ENCODE measurements at regions not wholly inside any gene's neighbourhood (a gene's known extent, or its start where the extent isn't known, plus 50 kb on each side); places are given as distances from the start of the nearest gene placed in this dataset.

DNA sequence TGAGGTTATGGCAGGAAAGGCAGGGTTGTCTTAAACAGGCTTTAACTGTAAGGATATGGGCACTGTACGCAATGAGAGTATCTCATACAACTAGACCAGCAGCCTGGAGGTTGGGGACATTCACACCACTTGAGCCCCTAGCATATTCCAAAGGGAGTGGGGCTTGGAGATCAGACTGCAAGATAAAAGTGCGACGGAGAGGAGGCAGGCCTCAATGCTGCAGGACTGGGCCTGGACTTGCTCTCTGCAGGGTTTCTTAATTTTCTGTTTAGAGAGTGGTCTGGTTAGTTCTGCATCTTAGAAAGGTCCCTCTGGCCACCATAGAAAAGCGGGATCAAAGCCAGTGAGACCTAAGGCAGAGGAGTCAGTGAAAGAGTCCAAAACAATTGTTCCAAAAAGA is 357.7 kb upstream of the NR2F2 start:
- Histone ChIP-seq H3K27me3 (ENCODE audit: control insufficient read depth in 1 of 2, insufficient read depth in 2 of 2, low read length in 2 of 2) (no peaks in the 10 kb centered on the region), H3K9me3 (ENCODE audit: control insufficient read depth in 1 of 2, low read length in 2 of 2) (no peaks in the 10 kb centered on the region), H3K4me3 (ENCODE audit: low read depth in 1 of 2, low read length in 2 of 2) (no peak overlapping the region), H3K9ac (ENCODE audit: low read depth in 1 of 2, low read length in 2 of 2) (no peak overlapping the region), H3K4me1 (ENCODE audit: control insufficient read depth in 1 of 2, insufficient read depth in 2 of 2, low read length in 2 of 2) (no peaks in the 10 kb centered on the region), H3K27ac (ENCODE audit: low read depth, low read length) (no peak overlapping the region), H3K36me3 (ENCODE audit: control insufficient read depth in 1 of 2, insufficient read depth in 2 of 2, low read length in 2 of 2) (no peaks in the 10 kb centered on the region)

DNA sequence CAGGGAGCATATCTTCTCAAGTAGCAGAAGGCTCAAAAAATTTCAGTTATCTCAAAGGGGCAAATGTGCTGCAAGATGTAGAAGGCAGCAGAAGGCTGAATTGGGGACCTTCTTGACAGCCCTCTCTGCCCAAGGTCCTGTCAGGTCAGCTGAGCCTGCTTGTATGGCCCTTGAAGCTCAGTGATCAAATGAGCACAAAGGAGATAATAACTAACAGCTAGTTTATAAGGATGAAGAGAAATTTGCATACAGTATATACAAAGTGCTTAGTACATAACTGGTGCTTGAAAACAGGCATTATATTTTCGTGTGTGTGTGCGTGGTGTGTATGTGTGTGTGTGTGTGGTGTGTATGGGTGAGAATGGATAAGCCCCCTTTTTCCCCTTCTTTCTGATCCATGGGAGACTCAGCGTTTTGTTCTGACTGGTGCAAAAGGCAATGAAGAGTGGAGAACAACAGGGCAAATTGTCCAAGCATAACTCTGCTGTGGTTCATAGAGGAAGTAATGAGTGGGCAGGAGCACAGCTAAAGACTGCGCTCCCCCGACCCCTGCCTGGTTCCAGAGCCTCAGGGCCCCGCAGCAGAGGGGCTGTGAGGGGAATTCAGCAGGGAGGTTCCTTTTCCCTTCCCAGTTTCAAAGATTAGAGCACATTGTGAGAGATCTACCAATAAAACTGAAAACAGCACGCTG is 356.8 kb upstream of the NR2F2 start:
- Histone ChIP-seq H3K36me3 (ENCODE audit: control insufficient read depth in 1 of 2, insufficient read depth in 2 of 2, low read length in 2 of 2) (no peaks in the 10 kb centered on the region), H3K4me1 (ENCODE audit: control insufficient read depth in 1 of 2, insufficient read depth in 2 of 2, low read length in 2 of 2) (no peaks in the 10 kb centered on the region), H3K27me3 (ENCODE audit: control insufficient read depth in 1 of 2, insufficient read depth in 2 of 2, low read length in 2 of 2) (no peaks in the 10 kb centered on the region), H3K4me3 (ENCODE audit: low read depth in 1 of 2, low read length in 2 of 2) (no peak overlapping the region), H3K27ac (ENCODE audit: low read depth, low read length) (no peak overlapping the region), H3K9me3 (ENCODE audit: control insufficient read depth in 1 of 2, low read length in 2 of 2) (no peaks in the 10 kb centered on the region), H3K9ac (ENCODE audit: low read depth in 1 of 2, low read length in 2 of 2) (no peak overlapping the region)

DNA sequence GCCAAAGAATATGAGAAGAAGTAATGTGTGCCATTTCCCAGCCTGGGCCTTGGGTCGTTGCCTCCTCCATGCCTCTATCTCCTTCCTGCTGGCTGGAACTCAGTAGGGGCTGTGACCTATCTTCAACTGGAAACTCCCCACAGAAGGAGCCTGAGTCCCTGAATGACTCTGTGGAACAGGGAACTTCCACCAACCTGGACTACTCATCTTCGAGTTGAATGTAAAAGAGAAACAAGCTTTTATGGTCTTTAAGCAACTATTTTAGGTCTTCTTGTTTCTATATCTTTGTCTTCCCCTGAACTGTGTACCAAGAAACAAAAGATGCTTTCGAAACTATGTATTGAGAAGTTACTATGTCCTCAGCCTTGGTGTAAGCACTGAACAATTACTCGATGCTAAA is 355.3 kb upstream of the NR2F2 start:
- H3K27me3 ChIP-seq (ENCODE audit: control insufficient read depth in 1 of 2, insufficient read depth in 2 of 2, low read length in 2 of 2) = no peaks in the 10 kb centered on the region
- no peak overlapping the region for H3K4me3 ChIP-seq (ENCODE audit: low read depth in 1 of 2, low read length in 2 of 2)
- H3K36me3 ChIP-seq (ENCODE audit: control insufficient read depth in 1 of 2, insufficient read depth in 2 of 2, low read length in 2 of 2) = no peaks in the 10 kb centered on the region
- no peak overlapping the region for H3K27ac ChIP-seq (ENCODE audit: low read depth, low read length)
- H3K9ac ChIP-seq (ENCODE audit: low read depth in 1 of 2, low read length in 2 of 2) = no peak overlapping the region
- H3K4me1 ChIP-seq (ENCODE audit: control insufficient read depth in 1 of 2, insufficient read depth in 2 of 2, low read length in 2 of 2) = no peaks in the 10 kb centered on the region
- no peaks in the 10 kb centered on the region for H3K9me3 ChIP-seq (ENCODE audit: control insufficient read depth in 1 of 2, low read length in 2 of 2)

DNA sequence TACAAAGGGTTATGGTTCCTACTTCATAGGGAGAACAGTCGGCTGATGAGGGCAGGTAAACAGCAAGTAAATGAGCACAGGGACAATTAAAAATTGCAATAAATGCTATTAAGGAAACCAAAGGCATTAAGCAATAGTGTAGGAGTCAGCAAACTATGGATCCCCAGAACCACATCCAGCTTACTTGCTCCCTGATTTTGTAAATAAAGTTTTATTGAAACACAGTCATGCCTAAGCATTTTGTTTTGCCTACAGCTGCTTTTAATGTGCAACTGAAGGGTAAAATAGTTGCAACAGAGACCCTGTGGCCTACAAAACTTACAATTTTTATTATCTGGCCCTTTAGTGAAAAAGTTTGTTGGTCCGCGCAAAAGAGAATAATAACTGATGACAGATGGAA is 351.2 kb upstream of the NR2F2 start:
- Histone ChIP-seq H3K4me1 (ENCODE audit: control insufficient read depth in 1 of 2, insufficient read depth in 2 of 2, low read length in 2 of 2) (no peaks in the 10 kb centered on the region), H3K4me3 (ENCODE audit: low read depth in 1 of 2, low read length in 2 of 2) (no peak overlapping the region), H3K27ac (ENCODE audit: low read depth, low read length) (no peak overlapping the region), H3K27me3 (ENCODE audit: control insufficient read depth in 1 of 2, insufficient read depth in 2 of 2, low read length in 2 of 2) (no peaks in the 10 kb centered on the region), H3K9me3 (ENCODE audit: control insufficient read depth in 1 of 2, low read length in 2 of 2) (no peaks in the 10 kb centered on the region), H3K36me3 (ENCODE audit: control insufficient read depth in 1 of 2, insufficient read depth in 2 of 2, low read length in 2 of 2) (no peaks in the 10 kb centered on the region), H3K9ac (ENCODE audit: low read depth in 1 of 2, low read length in 2 of 2) (no peak overlapping the region)

DNA sequence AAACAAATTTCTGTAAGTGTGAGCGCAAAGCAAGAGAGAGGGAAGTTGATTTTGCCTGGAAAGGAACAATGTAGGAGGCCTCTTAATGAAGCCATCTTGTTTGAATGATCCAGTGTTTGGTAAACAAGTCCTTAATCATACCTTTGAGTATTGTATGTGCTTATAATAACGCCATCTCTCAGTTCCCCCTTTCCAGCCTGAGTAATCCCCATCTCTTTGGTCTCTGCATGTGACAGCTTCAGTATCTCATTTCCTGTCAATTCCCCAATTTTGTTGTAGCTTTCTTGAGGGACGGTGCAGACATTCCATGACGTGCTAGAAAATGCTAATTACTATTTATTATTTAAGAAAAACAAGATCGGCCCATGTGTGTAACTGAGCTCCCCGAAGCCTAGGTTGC is 349.3 kb upstream of the NR2F2 start:
- no peak overlapping the region for H3K27ac ChIP-seq (ENCODE audit: low read depth, low read length)
- no peaks in the 10 kb centered on the region for H3K4me1 ChIP-seq (ENCODE audit: control insufficient read depth in 1 of 2, insufficient read depth in 2 of 2, low read length in 2 of 2)
- no peak overlapping the region for H3K9ac ChIP-seq (ENCODE audit: low read depth in 1 of 2, low read length in 2 of 2)
- no peaks in the 10 kb centered on the region for H3K9me3 ChIP-seq (ENCODE audit: control insufficient read depth in 1 of 2, low read length in 2 of 2)
- H3K4me3 ChIP-seq (ENCODE audit: low read depth in 1 of 2, low read length in 2 of 2) = no peak overlapping the region
- H3K36me3 ChIP-seq (ENCODE audit: control insufficient read depth in 1 of 2, insufficient read depth in 2 of 2, low read length in 2 of 2) = no peaks in the 10 kb centered on the region
- H3K27me3 ChIP-seq (ENCODE audit: control insufficient read depth in 1 of 2, insufficient read depth in 2 of 2, low read length in 2 of 2) = no peaks in the 10 kb centered on the region

DNA sequence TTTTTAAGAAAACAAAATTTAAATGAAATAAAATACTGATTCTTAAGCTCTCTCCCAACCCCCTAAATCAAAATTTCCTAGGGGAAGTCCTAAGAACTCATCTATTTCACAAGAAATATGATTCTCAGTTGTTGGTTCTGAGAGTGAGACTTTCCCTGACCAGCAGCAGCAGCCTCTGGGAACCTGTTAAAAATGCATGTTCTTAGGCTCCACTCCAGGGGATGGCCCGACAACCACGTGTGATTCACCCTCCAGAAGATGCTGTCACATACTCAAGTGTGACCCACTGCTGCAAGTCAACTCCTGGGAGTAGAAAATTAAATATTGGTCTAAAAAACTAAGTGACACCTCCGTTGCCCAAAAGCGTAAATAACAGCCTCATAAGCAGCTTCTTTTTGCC is 343.2 kb upstream of the NR2F2 start:
- Histone ChIP-seq H3K4me3 (ENCODE audit: low read depth in 1 of 2, low read length in 2 of 2) (no peak overlapping the region), H3K4me1 (ENCODE audit: control insufficient read depth in 1 of 2, insufficient read depth in 2 of 2, low read length in 2 of 2) (no peaks in the 10 kb centered on the region), H3K27ac (ENCODE audit: low read depth, low read length) (no peak overlapping the region)

DNA sequence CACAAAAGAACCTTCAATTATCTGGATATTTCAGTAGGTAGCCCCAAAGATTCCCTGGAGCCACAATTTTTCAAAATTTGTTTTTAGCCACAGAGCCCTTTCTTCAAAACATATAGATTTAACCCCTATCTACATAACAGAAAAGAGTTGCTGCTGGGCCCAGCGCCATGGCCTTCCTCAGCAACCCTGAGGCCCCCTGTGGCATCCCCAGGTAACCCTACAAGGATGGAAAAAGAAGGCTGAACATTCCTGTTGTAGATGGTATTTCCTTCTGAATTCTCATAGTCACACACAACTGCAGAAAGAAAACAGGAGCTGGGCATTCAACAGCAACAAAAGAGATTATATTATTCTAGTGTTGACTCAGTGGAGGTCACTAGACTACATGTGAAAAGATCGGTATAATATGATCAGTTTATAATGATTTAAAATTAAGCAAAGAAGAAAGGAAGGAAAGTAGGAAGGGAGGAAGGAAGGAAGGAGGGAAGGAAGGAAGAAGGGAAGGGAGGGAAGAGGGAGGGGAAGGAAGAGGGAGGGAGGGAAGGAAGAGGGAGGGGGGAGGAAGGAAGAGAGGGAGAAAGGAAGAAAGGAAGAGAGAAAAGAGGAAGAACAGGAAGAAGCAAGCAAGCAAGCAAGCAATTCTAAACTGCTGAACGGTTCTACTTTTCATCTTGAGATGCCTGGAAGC is 342.5 kb upstream of the NR2F2 start:
- H3K4me3 ChIP-seq (ENCODE audit: low read depth in 1 of 2, low read length in 2 of 2) = no peak overlapping the region
- H3K4me1 ChIP-seq (ENCODE audit: control insufficient read depth in 1 of 2, insufficient read depth in 2 of 2, low read length in 2 of 2) = no peaks in the 10 kb centered on the region
- no peaks in the 10 kb centered on the region for H3K27me3 ChIP-seq (ENCODE audit: control insufficient read depth in 1 of 2, insufficient read depth in 2 of 2, low read length in 2 of 2)
- no peaks in the 10 kb centered on the region for H3K36me3 ChIP-seq (ENCODE audit: control insufficient read depth in 1 of 2, insufficient read depth in 2 of 2, low read length in 2 of 2)
- no peak overlapping the region for H3K27ac ChIP-seq (ENCODE audit: low read depth, low read length)
- H3K9me3 ChIP-seq (ENCODE audit: control insufficient read depth in 1 of 2, low read length in 2 of 2) = no peaks in the 10 kb centered on the region
- H3K9ac ChIP-seq (ENCODE audit: low read depth in 1 of 2, low read length in 2 of 2) = no peak overlapping the region

More for the DNA sequence above, 343.2 kb upstream of the NR2F2 start:
- Histone ChIP-seq H3K36me3 (ENCODE audit: control insufficient read depth in 1 of 2, insufficient read depth in 2 of 2, low read length in 2 of 2) (no peaks in the 10 kb centered on the region), H3K27me3 (ENCODE audit: control insufficient read depth in 1 of 2, insufficient read depth in 2 of 2, low read length in 2 of 2) (no peaks in the 10 kb centered on the region), H3K9me3 (ENCODE audit: control insufficient read depth in 1 of 2, low read length in 2 of 2) (no peaks in the 10 kb centered on the region), H3K9ac (ENCODE audit: low read depth in 1 of 2, low read length in 2 of 2) (no peak overlapping the region)

DNA sequence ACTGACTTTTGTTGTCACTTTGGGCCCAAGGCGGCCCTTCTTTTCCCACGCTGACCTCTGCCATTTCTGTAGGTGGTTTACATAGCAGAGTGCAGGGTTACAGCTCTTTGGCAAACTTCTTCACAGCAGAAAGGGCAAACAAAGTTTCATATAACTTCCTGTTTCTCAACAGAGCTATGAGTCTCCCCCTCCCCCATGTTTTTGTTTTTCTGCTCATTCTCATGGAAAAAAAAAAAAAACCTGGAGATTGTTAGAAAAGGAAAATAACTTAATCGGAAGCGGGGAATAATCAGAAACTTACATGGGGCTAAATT is 342.0 kb upstream of the NR2F2 start:
- no peak overlapping the region for H3K27ac ChIP-seq (ENCODE audit: low read depth, low read length)
- H3K9ac ChIP-seq (ENCODE audit: low read depth in 1 of 2, low read length in 2 of 2) = no peak overlapping the region
- no peaks in the 10 kb centered on the region for H3K9me3 ChIP-seq (ENCODE audit: control insufficient read depth in 1 of 2, low read length in 2 of 2)
- no peaks in the 10 kb centered on the region for H3K36me3 ChIP-seq (ENCODE audit: control insufficient read depth in 1 of 2, insufficient read depth in 2 of 2, low read length in 2 of 2)
- no peaks in the 10 kb centered on the region for H3K4me1 ChIP-seq (ENCODE audit: control insufficient read depth in 1 of 2, insufficient read depth in 2 of 2, low read length in 2 of 2)
- H3K27me3 ChIP-seq (ENCODE audit: control insufficient read depth in 1 of 2, insufficient read depth in 2 of 2, low read length in 2 of 2) = no peaks in the 10 kb centered on the region
- no peak overlapping the region for H3K4me3 ChIP-seq (ENCODE audit: low read depth in 1 of 2, low read length in 2 of 2)

DNA sequence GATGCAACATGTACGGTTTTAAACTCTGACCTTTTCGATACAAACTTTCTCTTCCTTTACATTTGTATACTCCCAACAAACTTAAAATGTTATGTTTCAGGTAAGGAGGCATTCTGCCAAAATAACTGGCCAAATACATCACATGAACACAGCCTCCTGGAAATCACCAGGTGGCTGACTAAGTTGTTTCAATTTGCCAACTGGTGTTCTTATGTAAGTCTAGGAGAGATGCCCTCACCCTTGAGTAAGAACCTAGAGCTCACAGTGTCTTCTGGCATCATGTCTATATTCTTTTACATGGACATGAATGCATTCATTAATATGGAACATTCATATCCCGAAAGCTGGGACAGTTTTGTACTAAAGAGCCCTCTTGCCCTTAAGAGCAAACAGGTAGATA is 341.1 kb upstream of the NR2F2 start:
- H3K4me1 ChIP-seq (ENCODE audit: control insufficient read depth in 1 of 2, insufficient read depth in 2 of 2, low read length in 2 of 2) = no peaks in the 10 kb centered on the region
- no peaks in the 10 kb centered on the region for H3K27me3 ChIP-seq (ENCODE audit: control insufficient read depth in 1 of 2, insufficient read depth in 2 of 2, low read length in 2 of 2)
- no peaks in the 10 kb centered on the region for H3K36me3 ChIP-seq (ENCODE audit: control insufficient read depth in 1 of 2, insufficient read depth in 2 of 2, low read length in 2 of 2)
- H3K9me3 ChIP-seq (ENCODE audit: control insufficient read depth in 1 of 2, low read length in 2 of 2) = no peaks in the 10 kb centered on the region
- no peak overlapping the region for H3K9ac ChIP-seq (ENCODE audit: low read depth in 1 of 2, low read length in 2 of 2)
- no peak overlapping the region for H3K4me3 ChIP-seq (ENCODE audit: low read depth in 1 of 2, low read length in 2 of 2)
- no peak overlapping the region for H3K27ac ChIP-seq (ENCODE audit: low read depth, low read length)

DNA sequence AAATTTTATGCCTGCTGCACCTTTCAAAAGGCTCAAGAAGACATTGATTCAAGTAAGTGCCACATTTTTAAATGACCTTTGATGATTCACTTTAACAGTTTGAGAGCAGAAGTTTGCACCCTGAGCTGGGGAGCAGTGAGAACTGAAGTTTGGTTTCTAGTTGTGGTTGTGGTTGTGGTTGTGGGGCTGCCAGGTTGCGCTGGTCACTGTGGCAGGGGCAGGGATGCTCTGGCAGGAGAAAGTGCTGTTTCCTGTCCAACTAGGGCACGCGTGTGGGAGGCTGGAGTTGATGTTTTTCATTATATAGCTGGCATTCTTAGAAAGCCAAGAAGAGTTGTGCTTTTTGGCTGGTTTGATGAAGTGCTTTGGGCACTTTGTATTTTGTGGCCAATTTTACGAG is 339.7 kb upstream of the NR2F2 start:
- H3K27ac ChIP-seq (ENCODE audit: low read depth, low read length) = no peak overlapping the region
- no peaks in the 10 kb centered on the region for H3K36me3 ChIP-seq (ENCODE audit: control insufficient read depth in 1 of 2, insufficient read depth in 2 of 2, low read length in 2 of 2)
- no peak overlapping the region for H3K9ac ChIP-seq (ENCODE audit: low read depth in 1 of 2, low read length in 2 of 2)
- H3K4me3 ChIP-seq (ENCODE audit: low read depth in 1 of 2, low read length in 2 of 2) = no peak overlapping the region
- H3K4me1 ChIP-seq (ENCODE audit: control insufficient read depth in 1 of 2, insufficient read depth in 2 of 2, low read length in 2 of 2) = no peaks in the 10 kb centered on the region
- no peaks in the 10 kb centered on the region for H3K27me3 ChIP-seq (ENCODE audit: control insufficient read depth in 1 of 2, insufficient read depth in 2 of 2, low read length in 2 of 2)
- no peaks in the 10 kb centered on the region for H3K9me3 ChIP-seq (ENCODE audit: control insufficient read depth in 1 of 2, low read length in 2 of 2)

Measured in duodenal mucosa (tissue), 2 donors.